Fibroblast of pulmonary artery (primary cell): ENCODE measurements at regions not wholly inside any gene's neighbourhood (a gene's known extent, or its start where the extent isn't known, plus 50 kb on each side); places are given as distances from the start of the nearest gene placed in this dataset.
"Not testable (repeated sequence)": the region's sequence is repeated elsewhere in the genome, so short reads cannot be mapped to it uniquely, and the experiment has no call there.

Experiments
- DNase-seq: peaks from one replicate; pipeline ENCODE4 v3.0.0-alpha.2; 2010; ENCODE audit warnings: low read depth
- H3K4me3 ChIP-seq: replicated peaks from 2 replicates; pipeline ENCODE4 v1.5.1; 2011; ENCODE audit warnings: low read depth, mild to moderate bottlenecking, control low read depth, low read length, moderate library complexity
- TF ChIP-seq, protein P1 (sequence below): IDR thresholded peaks from 2 replicates; pipeline ENCODE4 v1.5.1; 2011; ENCODE audit warnings: mild to moderate bottlenecking, control low read depth, low read length, inconsistent platforms; ENCODE audit errors: missing control alignments

DNA sequence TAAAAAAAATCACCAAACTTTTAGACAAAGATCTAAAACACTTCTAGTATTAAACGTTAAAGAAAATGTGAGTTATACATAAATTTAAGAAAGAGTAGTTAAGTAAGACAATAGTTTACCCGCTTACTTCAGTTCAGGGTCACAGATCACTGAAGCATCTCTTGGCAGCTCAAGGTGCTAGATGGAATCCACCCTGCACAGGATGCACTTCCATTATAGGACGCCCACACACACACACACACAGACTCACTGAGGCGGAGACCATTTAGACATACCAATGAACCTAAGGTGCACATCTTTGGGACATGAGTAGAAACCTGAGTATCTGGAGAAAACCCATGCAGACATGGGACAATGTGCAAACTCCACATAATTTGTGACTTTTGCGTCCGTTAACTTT, 630.6 kb upstream of the ZNF804A start:
- no peak overlapping the region for H3K4me3 ChIP-seq
- TF ChIP-seq, protein P1, sequence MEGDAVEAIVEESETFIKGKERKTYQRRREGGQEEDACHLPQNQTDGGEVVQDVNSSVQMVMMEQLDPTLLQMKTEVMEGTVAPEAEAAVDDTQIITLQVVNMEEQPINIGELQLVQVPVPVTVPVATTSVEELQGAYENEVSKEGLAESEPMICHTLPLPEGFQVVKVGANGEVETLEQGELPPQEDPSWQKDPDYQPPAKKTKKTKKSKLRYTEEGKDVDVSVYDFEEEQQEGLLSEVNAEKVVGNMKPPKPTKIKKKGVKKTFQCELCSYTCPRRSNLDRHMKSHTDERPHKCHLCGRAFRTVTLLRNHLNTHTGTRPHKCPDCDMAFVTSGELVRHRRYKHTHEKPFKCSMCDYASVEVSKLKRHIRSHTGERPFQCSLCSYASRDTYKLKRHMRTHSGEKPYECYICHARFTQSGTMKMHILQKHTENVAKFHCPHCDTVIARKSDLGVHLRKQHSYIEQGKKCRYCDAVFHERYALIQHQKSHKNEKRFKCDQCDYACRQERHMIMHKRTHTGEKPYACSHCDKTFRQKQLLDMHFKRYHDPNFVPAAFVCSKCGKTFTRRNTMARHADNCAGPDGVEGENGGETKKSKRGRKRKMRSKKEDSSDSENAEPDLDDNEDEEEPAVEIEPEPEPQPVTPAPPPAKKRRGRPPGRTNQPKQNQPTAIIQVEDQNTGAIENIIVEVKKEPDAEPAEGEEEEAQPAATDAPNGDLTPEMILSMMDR: no peak
- no peak for DNase-seq

DNA sequence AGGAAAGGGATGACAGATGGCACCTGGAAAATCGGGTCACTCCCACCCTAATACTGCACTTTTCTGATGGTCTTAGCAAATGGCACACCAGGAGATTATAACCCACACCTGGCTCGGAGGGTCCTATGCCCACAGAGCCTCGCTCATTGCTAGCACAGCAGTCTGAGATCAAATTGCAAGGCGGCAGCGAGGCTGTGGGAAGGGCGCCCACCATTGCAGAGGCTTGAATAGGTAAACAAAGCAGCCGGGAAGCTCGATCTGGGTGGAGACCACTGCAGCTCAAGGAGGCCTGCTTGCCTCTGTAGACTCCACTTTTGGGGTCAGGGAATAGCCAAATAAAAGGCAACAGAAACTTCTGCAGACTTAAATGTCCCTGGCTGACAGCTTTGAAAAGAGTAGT, 622.7 kb upstream of the ZNF804A start:
- DNase-seq, H3K4me3 ChIP-seq: not testable (repeated sequence)

DNA sequence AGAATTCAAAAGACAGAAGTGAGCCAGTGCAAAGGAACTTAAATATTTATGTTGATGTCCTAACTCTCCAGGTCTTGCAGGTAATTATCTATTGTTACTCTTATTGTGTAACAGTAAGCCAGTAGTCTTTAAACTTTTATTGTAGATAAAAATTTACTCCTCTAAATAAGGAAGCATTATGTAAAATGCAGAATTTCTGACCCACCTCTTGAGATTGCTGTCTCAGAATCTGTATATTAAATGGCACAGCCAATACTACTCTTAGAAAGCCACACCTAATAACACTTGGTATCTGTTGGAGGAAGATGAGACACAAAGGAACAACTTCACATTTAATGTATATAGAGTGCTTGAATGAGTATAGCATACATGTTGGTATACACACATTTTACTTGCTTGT, 613.5 kb upstream of the ZNF804A start:
- H3K4me3 ChIP-seq: no peak overlapping the region
- TF ChIP-seq, protein P1: no peak
- no peak for DNase-seq

DNA sequence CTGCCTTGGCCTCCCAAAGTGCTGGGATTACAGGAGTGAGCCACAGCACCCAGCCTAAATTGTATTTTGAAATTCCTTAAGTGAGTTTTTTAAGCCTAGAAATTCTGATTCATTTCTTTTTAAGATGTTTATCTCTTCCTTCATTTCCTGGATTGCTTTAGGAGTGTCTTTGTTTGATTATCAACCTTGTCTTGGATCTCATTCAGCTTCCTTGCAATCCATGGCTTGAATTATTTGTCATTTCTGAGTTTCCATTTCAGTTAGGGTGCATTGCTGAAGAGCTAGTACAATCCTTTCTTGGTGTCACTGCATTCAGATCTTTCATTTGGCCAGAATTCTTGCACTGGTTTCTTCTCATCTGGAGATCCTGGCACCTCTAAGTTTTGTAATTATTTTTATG, 606.4 kb upstream of the ZNF804A start:
- no peak overlapping the region for H3K4me3 ChIP-seq
- no peak for DNase-seq
- TF ChIP-seq, protein P1: no peak

DNA sequence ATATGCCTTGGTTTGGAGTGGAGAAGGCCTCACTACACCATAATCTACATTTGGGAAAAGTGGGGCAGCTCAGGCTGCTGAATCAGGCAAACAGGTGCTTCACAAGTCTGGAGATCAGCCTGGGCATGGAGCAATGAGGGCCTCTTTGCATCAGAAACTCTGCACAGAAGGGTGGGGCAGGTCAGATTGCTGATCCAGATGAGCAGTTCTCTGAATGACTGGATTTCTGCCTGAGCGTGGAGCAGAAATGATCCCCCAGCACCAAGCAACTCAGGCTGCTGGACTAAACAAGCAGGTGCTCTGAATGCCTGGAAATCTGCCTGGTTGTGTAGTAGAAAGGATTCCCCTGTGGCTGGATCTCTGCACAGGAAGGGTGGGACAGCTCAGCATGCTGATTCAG, 605.3 kb upstream of the ZNF804A start:
- H3K4me3 ChIP-seq: no peak overlapping the region
- TF ChIP-seq, protein P1: no peak
- no peak for DNase-seq

DNA sequence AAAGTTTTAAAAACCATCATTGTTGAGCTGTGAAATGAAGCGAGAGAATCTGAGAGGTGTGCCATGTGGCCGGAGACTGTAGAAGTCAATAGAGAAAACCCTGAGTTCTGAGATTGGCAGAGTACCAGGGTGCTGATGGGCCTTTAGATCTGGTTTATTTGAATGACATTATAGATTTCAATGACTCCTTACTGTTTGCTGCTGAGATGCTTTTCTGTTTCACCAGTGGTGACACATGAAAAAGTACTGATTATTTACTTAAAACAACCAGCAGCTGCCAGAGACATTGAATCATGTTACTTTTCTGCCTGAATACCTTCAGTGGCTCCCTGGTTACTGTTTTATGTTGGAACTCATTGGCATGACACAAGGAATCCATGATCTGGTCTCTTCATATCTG, 602.7 kb upstream of the ZNF804A start:
- TF ChIP-seq, protein P1: no peak
- H3K4me3 ChIP-seq: no peak overlapping the region
- no peak for DNase-seq

DNA sequence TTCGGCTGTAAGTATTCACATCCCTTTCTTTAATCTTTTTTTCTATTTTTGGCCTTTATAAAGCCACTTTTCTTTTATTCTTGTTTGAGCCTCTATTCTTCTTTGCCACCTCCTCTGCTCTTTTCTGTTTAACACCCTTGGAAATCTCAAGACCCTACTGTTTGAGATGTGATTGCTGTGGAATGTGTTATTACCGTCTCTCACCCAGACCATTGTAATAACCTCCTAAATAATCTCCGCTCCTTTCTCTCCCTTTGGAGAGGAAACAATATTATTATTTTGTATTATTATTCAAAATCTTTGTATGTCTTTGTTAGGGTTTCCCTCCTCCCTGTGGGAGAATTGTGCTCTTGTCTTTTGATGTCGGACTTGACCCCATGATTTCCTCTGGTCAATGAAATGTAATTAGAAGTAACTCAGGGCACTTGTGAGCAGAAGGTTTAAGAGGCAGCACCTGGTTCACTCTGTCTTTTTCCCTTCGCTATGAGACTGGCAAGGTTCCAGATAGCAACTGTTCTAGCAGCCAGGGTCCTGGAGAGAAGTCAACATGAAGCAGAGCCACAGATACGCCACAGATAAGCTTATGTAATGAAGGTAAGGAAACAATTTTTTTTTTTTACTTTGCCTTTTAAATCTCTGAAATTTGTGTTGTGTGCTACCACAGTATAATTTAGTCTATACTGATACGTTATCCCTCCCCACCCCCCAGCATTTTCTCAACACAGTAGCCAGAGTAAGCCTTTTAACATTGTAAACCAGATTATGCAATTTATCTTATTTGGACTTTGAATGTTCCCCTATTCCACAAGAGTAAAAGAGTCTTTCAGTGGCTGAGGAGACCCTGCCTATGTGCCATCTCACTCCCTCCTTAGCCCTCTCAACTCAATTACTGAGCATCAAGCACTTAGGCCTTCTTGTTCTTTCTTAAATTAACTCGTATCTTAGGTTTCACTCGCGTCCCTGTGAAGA, 601.2 kb upstream of the ZNF804A start:
- TF ChIP-seq, protein P1: no peak
- H3K4me3 ChIP-seq: no peak overlapping the region
- no peak for DNase-seq
